ENCODE measurements at regions not wholly inside any gene's neighbourhood (a gene's known extent, or its start where the extent isn't known, plus 50 kb on each side); places are given as distances from the start of the nearest gene placed in this dataset.

DNA sequence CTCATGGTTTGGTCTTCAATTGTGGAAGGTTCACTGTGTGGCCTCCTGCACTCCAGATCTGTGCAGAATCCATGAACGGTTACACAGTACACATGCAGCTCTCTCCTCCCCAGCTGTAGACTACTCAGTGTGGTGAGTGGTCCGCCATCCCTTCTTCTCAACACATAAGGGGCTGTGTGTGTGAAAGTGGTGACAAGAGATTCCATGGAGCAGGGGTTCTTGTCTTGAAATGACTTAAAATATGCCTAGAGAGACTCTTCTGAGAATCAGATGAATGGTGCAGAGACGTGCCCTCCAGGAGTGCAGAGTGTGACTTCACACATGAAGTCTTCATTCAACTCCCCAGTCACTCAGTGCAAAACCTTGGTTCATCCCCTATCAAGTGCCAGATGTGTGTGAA lies 151.0 kb upstream of the COPS8 start:
- no peak for TF ChIP-seq POLR2A (IDR thresholded peaks at IDR 0.05; ENCODE audit: low read length)
- TF ChIP-seq GATA1 (IDR thresholded peaks at IDR 0.05; ENCODE audit: low read depth, low read length): no peak

All from erythroblast (primary cell).